Tibial nerve (tissue), 4 donors: ENCODE measurements at regions not wholly inside any gene's neighbourhood (a gene's known extent, or its start where the extent isn't known, plus 50 kb on each side); places are given as distances from the start of the nearest gene placed in this dataset.

Source experiments
- EP300 ChIP-seq, 2 donors: sonication (generic); formaldehyde crosslinking; IDR thresholded peaks; one replicate each; pipeline ENCODE4 v1.6.1; 2017; ENCODE audit warnings: antibody characterized with exemption in 2 of 2, mild to moderate bottlenecking in 1 of 2
- POLR2A ChIP-seq, 2 donors: fragments of 450-650 bp; IDR thresholded peaks; one replicate each; pipeline ENCODE4 v1.6.1; 2017; ENCODE audit warnings: antibody characterized with exemption in 2 of 2, mild to moderate bottlenecking in 2 of 2, moderate library complexity in 2 of 2
- TF ChIP-seq, protein P1 (sequence below), 5 experiments: fragments of 200-600 bp in 3 of 5; fragments of 450-650 bp in 2 of 5; sonication (generic) in 3 of 5; IDR thresholded peaks; one replicate each; pipeline ENCODE4 v1.5.1; 2016 to 2019; ENCODE audit warnings: antibody characterized with exemption in 5 of 5, mild to moderate bottlenecking in 3 of 5, moderate library complexity in 2 of 5

GRCh38 chr1:218823291-218823900 is 350.3 kb upstream of the LYPLAL1 start:
- TF ChIP-seq, protein P1, sequence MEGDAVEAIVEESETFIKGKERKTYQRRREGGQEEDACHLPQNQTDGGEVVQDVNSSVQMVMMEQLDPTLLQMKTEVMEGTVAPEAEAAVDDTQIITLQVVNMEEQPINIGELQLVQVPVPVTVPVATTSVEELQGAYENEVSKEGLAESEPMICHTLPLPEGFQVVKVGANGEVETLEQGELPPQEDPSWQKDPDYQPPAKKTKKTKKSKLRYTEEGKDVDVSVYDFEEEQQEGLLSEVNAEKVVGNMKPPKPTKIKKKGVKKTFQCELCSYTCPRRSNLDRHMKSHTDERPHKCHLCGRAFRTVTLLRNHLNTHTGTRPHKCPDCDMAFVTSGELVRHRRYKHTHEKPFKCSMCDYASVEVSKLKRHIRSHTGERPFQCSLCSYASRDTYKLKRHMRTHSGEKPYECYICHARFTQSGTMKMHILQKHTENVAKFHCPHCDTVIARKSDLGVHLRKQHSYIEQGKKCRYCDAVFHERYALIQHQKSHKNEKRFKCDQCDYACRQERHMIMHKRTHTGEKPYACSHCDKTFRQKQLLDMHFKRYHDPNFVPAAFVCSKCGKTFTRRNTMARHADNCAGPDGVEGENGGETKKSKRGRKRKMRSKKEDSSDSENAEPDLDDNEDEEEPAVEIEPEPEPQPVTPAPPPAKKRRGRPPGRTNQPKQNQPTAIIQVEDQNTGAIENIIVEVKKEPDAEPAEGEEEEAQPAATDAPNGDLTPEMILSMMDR (IDR thresholded peaks at IDR 0.05), result no peak
- no peak for TF ChIP-seq EP300 (IDR thresholded peaks at IDR 0.05)
- TF ChIP-seq POLR2A (IDR thresholded peaks at IDR 0.05), result no peak
